ENCODE measurements at regions not wholly inside any gene's neighbourhood (a gene's known extent, or its start where the extent isn't known, plus 50 kb on each side); places are given as distances from the start of the nearest gene placed in this dataset.
"Not testable (repeated sequence)": the region's sequence is repeated elsewhere in the genome, so short reads cannot be mapped to it uniquely, and the experiment has no call there.

DNA sequence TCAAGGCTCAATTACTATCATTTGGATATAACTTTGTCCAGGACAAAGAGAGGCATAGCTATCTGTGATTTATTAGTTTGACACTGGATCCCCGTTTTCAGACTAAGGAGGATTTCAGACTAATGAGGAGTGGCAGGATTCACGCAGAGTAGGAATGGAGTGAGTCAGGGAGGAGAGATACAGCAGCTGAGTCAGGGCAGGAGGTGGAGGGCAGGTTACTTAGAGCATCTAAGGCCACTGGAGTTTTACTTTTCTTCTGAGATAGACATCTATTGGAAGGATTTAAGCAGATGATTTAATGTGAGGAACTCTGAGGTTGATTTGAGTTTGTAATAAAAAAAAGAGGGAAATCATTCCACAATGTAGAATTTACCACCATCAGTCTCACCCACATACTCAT is 110.6 kb downstream of the RPIA start:
- H3K27me3 Mint-ChIP-seq = peaks cover 12% of the 10 kb centered on the region
- DNase-seq; H3K27ac Mint-ChIP-seq; H3K4me3 Mint-ChIP-seq; H3K9me3 Mint-ChIP-seq; intact Hi-C loops (cut with micrococcal nuclease); H3K36me3 Mint-ChIP-seq (ENCODE audit: low read depth); H3K4me1 Mint-ChIP-seq: not testable (repeated sequence)

- no peak overlapping the region for H3K4me3 Mint-ChIP-seq
These were observed 115.9 kb downstream of the RPIA start for GRCh38 chr2:88807237-88807962.

DNA sequence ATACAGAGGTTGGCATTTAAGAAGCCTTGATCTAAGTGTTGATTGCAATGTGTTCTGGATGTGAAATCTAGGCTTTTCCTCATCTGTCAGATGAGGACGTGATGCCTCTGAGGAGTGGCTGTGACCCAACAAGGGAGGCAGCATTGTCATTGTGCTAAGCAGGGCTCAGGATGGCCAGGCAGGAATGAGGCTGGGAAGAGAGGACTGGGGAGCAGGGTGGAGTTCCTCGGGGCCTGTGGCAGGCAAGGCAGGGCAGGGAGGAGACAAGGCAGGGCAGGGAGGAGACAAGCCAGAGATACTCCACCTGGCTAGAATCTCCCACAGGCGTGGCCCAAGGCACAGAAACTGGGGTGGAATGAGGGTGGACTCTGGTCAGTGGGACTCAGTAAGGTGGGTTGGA is 116.6 kb downstream of the RPIA start:
- no peak overlapping the region for H3K4me3 Mint-ChIP-seq
- H3K4me1 Mint-ChIP-seq = no peaks in the 10 kb centered on the region
- peaks cover 2% of the 10 kb centered on the region for H3K27me3 Mint-ChIP-seq
- intact Hi-C loops (cut with micrococcal nuclease) = no loop called here
- DNase-seq = peak; percentile 39
- H3K9me3 Mint-ChIP-seq = no peaks in the 10 kb centered on the region
- no peaks in the 10 kb centered on the region for H3K36me3 Mint-ChIP-seq (ENCODE audit: low read depth)
- H3K27ac Mint-ChIP-seq = no peak overlapping the region

More at GRCh38 chr2:88807237-88807962, 115.9 kb downstream of the RPIA start:
- no peaks in the 10 kb centered on the region for H3K36me3 Mint-ChIP-seq (ENCODE audit: low read depth)
- DNase-seq = peak; percentile 34
- H3K9me3 Mint-ChIP-seq = no peaks in the 10 kb centered on the region
- intact Hi-C loops (cut with micrococcal nuclease) = no loop called here
- H3K27ac Mint-ChIP-seq = no peak overlapping the region
- H3K27me3 Mint-ChIP-seq = peaks cover 2% of the 10 kb centered on the region
- no peaks in the 10 kb centered on the region for H3K4me1 Mint-ChIP-seq

DNA sequence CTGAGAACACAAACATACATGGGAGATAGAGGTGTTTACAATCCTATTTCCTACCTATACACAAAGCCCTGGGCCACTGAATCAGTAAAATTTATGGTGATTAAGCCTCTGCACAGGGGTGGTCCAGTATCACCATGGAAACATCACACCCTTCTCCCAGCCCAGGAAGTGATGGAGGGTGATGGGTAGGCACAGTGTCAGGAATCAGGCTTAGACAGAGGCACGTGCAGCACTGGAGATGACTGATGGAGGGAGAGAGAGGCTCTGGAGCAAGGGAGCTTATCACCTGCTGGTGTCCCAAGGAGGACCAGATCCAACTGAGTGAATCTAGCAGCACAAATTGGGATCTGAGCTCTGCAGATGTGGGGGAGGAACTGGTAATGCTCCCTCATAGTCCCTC is 117.2 kb downstream of the RPIA start:
- H3K4me3 Mint-ChIP-seq = no peak overlapping the region
- no peaks in the 10 kb centered on the region for H3K9me3 Mint-ChIP-seq
- peaks cover 2% of the 10 kb centered on the region for H3K27me3 Mint-ChIP-seq
- no peaks in the 10 kb centered on the region for H3K36me3 Mint-ChIP-seq (ENCODE audit: low read depth)
- no peaks in the 10 kb centered on the region for H3K4me1 Mint-ChIP-seq
- peak; percentile 43 for DNase-seq
- intact Hi-C loops (cut with micrococcal nuclease) = no loop called here
- no peak overlapping the region for H3K27ac Mint-ChIP-seq

GRCh38 chr2:88809216-88809615 is 117.7 kb downstream of the RPIA start:
- Mint-ChIP-seq H3K4me3 (no peak overlapping the region), H3K36me3 (ENCODE audit: low read depth) (no peaks in the 10 kb centered on the region), H3K27ac (no peak overlapping the region), H3K27me3 (peaks cover 2% of the 10 kb centered on the region), H3K4me1 (no peaks in the 10 kb centered on the region), H3K9me3 (no peaks in the 10 kb centered on the region)
- intact Hi-C loops (cut with micrococcal nuclease) = no loop called here
- DNase-seq = no peak

DNA sequence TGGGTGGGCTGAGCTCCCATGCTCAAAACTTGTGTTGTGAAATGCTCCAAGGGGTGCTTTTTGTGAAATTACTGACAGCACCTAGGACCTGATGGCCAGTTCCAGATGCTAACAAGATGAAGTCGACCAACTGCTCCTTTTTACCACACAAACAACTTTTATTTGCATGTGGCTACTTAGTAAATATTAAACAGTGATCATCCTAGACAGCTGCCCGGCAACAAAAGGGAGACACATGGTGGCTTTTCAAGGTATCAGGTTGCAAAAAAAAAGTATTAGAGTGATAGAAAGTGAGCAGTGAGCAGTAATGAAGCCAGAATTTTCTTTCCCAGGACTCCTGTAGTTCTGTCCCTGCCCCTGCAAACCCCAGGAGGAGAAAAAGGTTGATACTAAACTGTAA is 118.5 kb downstream of the RPIA start:
- DNase-seq = no peak
- peaks cover 6% of the 10 kb centered on the region for H3K9me3 Mint-ChIP-seq
- intact Hi-C loops (cut with micrococcal nuclease) = no loop called here
- H3K36me3 Mint-ChIP-seq (ENCODE audit: low read depth) = no peaks in the 10 kb centered on the region
- no peak overlapping the region for H3K27ac Mint-ChIP-seq
- H3K27me3 Mint-ChIP-seq = peaks cover 2% of the 10 kb centered on the region
- H3K4me1 Mint-ChIP-seq = no peaks in the 10 kb centered on the region
- no peak overlapping the region for H3K4me3 Mint-ChIP-seq

DNA sequence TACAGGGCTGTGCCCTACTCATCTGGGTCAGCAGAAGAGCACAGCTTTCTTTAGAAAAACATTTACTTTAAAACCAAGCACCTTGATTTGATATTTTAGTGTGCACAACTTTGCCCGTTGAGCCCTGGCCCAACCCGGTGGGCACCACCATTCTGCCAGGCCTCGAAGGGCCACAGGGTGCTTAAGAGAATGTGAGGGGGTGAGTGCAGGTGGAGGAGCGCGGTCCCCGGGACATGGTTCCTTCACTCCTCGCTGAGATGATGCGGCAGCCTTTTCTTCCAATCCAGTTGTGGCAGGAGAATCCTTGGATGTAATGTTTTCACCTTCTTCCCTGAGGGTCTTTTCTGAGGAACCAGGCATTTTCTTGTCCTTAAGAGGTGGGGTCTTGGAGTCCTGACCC is 119.0 kb downstream of the RPIA start:
- Mint-ChIP-seq H3K4me3 (no peak overlapping the region), H3K36me3 (ENCODE audit: low read depth) (no peaks in the 10 kb centered on the region), H3K27ac (no peak overlapping the region), H3K9me3 (peaks cover 10% of the 10 kb centered on the region), H3K27me3 (peaks cover 2% of the 10 kb centered on the region), H3K4me1 (no peaks in the 10 kb centered on the region)
- DNase-seq = peak; percentile 39
- intact Hi-C loops (cut with micrococcal nuclease) = no loop called here

DNA sequence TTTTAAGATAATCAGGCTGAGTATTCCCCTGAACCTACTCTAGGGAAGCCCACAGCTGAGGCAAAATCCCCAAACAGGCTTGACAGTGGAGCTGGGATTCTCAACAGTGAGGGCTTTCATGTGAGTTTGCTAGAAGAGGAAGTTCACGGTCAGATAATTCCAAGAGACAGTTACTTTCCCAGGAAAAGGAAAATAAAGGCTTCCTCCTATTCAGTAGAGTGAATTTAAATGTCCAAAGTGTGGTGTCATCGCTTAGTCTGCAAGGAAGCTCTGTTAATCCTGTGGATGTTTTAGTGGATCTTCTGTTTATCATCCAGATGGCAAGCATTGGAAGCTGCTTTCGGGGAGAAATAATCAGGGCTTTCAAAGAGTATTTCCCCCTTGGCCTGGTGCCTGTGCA is 119.8 kb downstream of the RPIA start:
- peaks cover 13% of the 10 kb centered on the region for H3K9me3 Mint-ChIP-seq
- H3K27ac Mint-ChIP-seq = no peak overlapping the region
- no peak overlapping the region for H3K4me3 Mint-ChIP-seq
- H3K36me3 Mint-ChIP-seq (ENCODE audit: low read depth) = no peaks in the 10 kb centered on the region
- peaks cover 2% of the 10 kb centered on the region for H3K27me3 Mint-ChIP-seq
- DNase-seq = no peak
- intact Hi-C loops (cut with micrococcal nuclease) = no loop called here
- H3K4me1 Mint-ChIP-seq = no peaks in the 10 kb centered on the region

DNA sequence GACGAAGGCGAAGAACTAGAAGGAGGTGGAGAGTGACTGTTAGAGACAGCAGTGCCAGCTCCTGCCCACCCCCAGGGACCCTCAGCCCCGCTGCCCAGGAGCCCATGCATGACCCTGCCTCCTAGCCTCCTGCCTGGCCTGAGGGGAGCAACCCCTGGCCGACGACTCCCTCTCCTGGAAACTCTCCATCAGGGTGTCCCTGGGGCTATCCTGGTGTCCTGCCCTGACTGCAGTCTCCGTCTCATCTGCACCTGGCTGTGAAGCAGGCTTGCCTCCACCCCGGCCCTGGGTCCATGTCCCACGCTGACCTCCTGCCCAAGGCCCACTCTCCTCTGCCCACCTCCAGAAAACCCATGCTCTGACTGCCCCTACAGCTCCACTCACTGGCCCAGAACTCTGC is 120.2 kb downstream of the RPIA start:
- intact Hi-C loops (cut with micrococcal nuclease) = no loop called here
- Mint-ChIP-seq H3K4me1 (no peaks in the 10 kb centered on the region), H3K36me3 (ENCODE audit: low read depth) (no peaks in the 10 kb centered on the region), H3K9me3 (peaks cover 17% of the 10 kb centered on the region), H3K4me3 (no peak overlapping the region), H3K27me3 (peaks cover 2% of the 10 kb centered on the region), H3K27ac (no peak overlapping the region)
- no peak for DNase-seq

- H3K4me3 Mint-ChIP-seq = no peak overlapping the region
- no peak overlapping the region for H3K27ac Mint-ChIP-seq
- DNase-seq = no peak
- peaks cover 18% of the 10 kb centered on the region for H3K9me3 Mint-ChIP-seq
- no peaks in the 10 kb centered on the region for H3K36me3 Mint-ChIP-seq (ENCODE audit: low read depth)
- intact Hi-C loops (cut with micrococcal nuclease) = no loop called here
- no peaks in the 10 kb centered on the region for H3K4me1 Mint-ChIP-seq
- no peaks in the 10 kb centered on the region for H3K27me3 Mint-ChIP-seq
These were observed 122.1 kb downstream of the RPIA start for GRCh38 chr2:88813612-88814011.

GRCh38 chr2:88815282-88815681 is 123.8 kb downstream of the RPIA start:
- Mint-ChIP-seq H3K36me3 (ENCODE audit: low read depth) (no peaks in the 10 kb centered on the region), H3K27ac (no peak overlapping the region), H3K4me3 (no peak overlapping the region), H3K27me3 (no peaks in the 10 kb centered on the region), H3K9me3 (peaks cover 18% of the 10 kb centered on the region), H3K4me1 (no peaks in the 10 kb centered on the region)
- intact Hi-C loops (cut with micrococcal nuclease) = no loop called here
- DNase-seq = no peak

DNA sequence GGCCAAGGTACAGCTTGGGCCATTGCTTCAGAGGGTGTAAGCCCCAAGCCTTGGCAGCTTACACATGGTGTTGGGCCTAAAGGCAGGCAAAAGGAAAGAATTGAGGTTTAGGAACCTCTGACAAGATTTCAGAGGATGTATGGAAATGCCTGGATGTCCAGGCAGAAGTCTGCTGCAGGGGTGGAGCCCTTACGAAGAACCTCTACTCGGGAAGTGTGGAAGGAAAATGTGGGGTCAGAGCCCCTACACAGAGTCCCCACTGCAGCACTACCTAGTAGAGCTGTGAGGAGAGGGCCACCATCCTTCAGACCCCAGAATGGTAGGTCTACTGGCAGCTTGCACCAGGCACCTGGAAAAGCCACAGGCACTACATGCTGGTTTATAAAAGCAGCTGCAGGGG is 124.2 kb downstream of the RPIA start:
- H3K27me3 Mint-ChIP-seq = no peaks in the 10 kb centered on the region
- intact Hi-C loops (cut with micrococcal nuclease) = no loop called here
- H3K9me3 Mint-ChIP-seq = peaks cover 18% of the 10 kb centered on the region
- no peaks in the 10 kb centered on the region for H3K36me3 Mint-ChIP-seq (ENCODE audit: low read depth)
- no peak overlapping the region for H3K27ac Mint-ChIP-seq
- no peaks in the 10 kb centered on the region for H3K4me1 Mint-ChIP-seq
- DNase-seq = no peak
- no peak overlapping the region for H3K4me3 Mint-ChIP-seq

DNA sequence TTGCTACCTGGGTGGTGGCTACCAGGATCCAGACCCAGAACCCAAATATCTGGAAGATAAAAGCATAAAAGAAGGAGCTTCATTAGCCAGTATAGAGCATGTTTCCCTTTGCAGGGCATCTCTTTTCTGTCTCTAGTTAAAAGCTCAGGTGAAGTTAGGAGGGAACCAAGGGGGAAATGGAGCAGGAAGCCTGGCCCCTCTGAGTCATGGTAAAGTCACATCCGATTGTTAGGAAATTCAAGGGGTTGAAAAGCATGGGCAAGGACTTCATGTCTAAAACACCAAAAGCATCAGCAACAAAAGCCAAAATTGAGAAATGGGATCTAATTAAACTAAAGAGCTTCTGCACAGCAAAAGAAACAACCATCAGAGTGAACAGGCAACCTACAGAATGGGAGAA is 126.9 kb downstream of the RPIA start:
- Mint-ChIP-seq H3K9me3 (peaks cover 18% of the 10 kb centered on the region), H3K27me3 (no peaks in the 10 kb centered on the region), H3K36me3 (ENCODE audit: low read depth) (no peaks in the 10 kb centered on the region), H3K4me1 (no peaks in the 10 kb centered on the region), H3K27ac (no peak overlapping the region), H3K4me3 (no peak overlapping the region)
- intact Hi-C loops (cut with micrococcal nuclease) = no loop called here
- no peak for DNase-seq

DNA sequence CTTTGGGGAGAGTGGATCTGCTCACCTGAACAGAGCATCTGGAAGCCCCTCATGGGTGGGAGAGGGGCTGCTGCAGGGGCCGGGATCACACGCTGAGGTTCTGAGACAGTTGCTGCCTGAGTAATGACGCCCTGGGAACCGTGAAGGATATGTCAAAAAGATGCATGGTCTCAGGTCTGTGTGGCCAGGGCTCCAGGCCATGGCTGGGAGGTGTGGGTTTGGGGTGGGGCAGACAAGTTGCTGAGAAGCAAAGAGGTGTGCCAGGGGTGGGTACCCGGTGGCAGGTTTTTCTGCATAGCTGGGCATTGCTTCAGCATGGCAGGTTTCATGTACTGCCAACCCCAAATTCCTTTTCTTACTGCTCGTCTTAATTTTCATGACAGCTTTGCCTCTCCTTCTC is 133.5 kb downstream of the RPIA start:
- H3K27me3 Mint-ChIP-seq = no peaks in the 10 kb centered on the region
- no peak overlapping the region for H3K4me3 Mint-ChIP-seq
- DNase-seq = no peak
- H3K36me3 Mint-ChIP-seq (ENCODE audit: low read depth) = no peaks in the 10 kb centered on the region
- no peak overlapping the region for H3K27ac Mint-ChIP-seq
- intact Hi-C loops (cut with micrococcal nuclease) = no loop called here
- no peaks in the 10 kb centered on the region for H3K9me3 Mint-ChIP-seq
- no peaks in the 10 kb centered on the region for H3K4me1 Mint-ChIP-seq

DNA sequence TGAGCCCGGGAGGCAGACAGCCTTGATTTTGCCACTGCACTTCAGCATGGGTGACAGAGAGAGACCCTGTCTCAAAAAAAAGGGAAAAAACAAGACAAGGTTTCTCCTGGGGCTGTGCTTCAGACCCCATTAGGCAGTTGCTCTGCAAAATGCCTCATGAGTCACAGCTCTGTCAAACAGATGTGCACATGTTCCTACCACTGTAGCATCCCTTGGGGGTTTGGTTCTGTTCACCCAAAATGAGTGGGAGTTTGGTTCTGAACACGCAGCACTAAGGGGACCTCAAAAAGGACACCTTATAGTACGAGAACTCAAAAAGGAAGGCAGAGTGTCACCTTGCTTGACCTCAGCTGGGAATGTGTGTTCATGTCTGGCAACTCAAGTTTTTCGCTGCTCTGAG is 134.9 kb downstream of the RPIA start:
- Mint-ChIP-seq H3K4me3 (no peak overlapping the region), H3K4me1 (no peaks in the 10 kb centered on the region), H3K9me3 (no peaks in the 10 kb centered on the region), H3K36me3 (ENCODE audit: low read depth) (no peaks in the 10 kb centered on the region), H3K27ac (no peak overlapping the region), H3K27me3 (no peaks in the 10 kb centered on the region)
- DNase-seq = no peak
- intact Hi-C loops (cut with micrococcal nuclease) = no loop called here

Data from activated CD4-positive, alpha-beta T cell treated with anti-CD3 and anti-CD28 coated beads, Interleukin-2, amount 10 ng/mL, durations not matched to agents 24 days and 14 days (primary cell).